ENCODE measurements at regions not wholly inside any gene's neighbourhood (a gene's known extent, or its start where the extent isn't known, plus 50 kb on each side); places are given as distances from the start of the nearest gene placed in this dataset.

DNA sequence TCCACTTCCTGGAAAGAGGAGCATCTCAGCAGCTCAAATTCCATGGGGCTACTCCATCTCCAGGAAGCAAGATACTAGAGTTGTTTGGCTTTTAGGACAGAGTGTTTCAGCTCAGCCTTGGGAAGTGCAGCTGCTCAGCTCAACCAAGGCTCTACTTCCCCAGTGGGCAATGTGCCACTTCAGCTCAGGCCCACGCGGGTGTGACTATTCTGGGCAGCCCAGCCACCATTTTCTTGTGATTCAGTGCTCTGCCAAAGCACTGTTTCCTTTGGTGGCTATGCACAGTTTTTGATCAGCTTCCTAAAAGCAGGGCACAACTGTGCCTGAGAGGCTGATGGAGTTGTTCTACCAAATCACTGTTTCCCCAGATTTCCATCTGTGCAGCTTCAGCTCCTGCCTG is 1104.9 kb upstream of the TMPRSS15 start:
- no peaks in the 10 kb centered on the region for H3K36me3 ChIP-seq
- no peak for TF ChIP-seq CTCF (IDR thresholded peaks at IDR 0.05)
- H3K4me3 ChIP-seq, result no peak overlapping the region
- H3K4me1 ChIP-seq, result no peaks in the 10 kb centered on the region
- ATAC-seq, result no peak
- H3K9me3 ChIP-seq, result no peaks in the 10 kb centered on the region
- no peak for DNase-seq
- H3K27ac ChIP-seq, result no peak overlapping the region
- intact Hi-C loops (cut with DNase I), result no loop called here
- H3K27me3 ChIP-seq, result no peaks in the 10 kb centered on the region

DNA sequence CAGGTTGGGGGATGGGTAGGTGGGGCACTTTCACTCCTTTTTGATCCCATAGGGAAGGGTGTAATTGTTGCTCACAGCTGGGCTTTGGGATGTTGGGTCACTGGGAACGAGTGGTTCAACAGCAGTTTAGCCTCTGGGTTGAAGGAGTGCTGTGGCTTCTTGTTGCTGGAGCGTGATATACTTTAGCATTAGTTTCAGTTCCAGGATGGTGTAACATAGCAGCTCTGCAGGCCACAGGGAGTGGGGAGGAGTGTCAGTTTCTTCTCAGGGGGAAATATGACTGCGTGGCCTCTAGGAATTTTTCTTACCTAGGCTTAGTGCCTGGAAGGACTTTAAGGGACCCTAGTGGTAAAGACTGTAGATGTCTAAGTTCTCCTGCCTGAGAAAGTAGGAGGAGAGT is 1105.3 kb upstream of the TMPRSS15 start:
- ATAC-seq (no peak), DNase-seq (no peak)
- no peak for TF ChIP-seq CTCF (IDR thresholded peaks at IDR 0.05)
- H3K27me3 ChIP-seq, result no peaks in the 10 kb centered on the region
- intact Hi-C loops (cut with DNase I), result no loop called here
- no peak overlapping the region for H3K4me3 ChIP-seq
- no peaks in the 10 kb centered on the region for H3K4me1 ChIP-seq
- H3K36me3 ChIP-seq, result no peaks in the 10 kb centered on the region
- H3K9me3 ChIP-seq, result no peaks in the 10 kb centered on the region
- no peak overlapping the region for H3K27ac ChIP-seq

- no peaks in the 10 kb centered on the region for H3K4me1 ChIP-seq
- H3K36me3 ChIP-seq, result no peaks in the 10 kb centered on the region
- H3K27ac ChIP-seq, result no peak overlapping the region
- no peak overlapping the region for H3K4me3 ChIP-seq
- TF ChIP-seq CTCF (IDR thresholded peaks at IDR 0.05), result no peak
- H3K9me3 ChIP-seq, result no peaks in the 10 kb centered on the region
- intact Hi-C loops (cut with DNase I), result no loop called here
- no peaks in the 10 kb centered on the region for H3K27me3 ChIP-seq
- ATAC-seq, result no peak
- DNase-seq, result no peak
Observed at GRCh38 chr21:19510057-19510456, 1106.5 kb upstream of the TMPRSS15 start.

GRCh38 chr21:19510653-19511052 is 1107.1 kb upstream of the TMPRSS15 start:
- Histone ChIP-seq H3K36me3 (no peaks in the 10 kb centered on the region), H3K27ac (no peak overlapping the region), H3K4me3 (no peak overlapping the region), H3K27me3 (no peaks in the 10 kb centered on the region), H3K9me3 (no peaks in the 10 kb centered on the region), H3K4me1 (no peaks in the 10 kb centered on the region)
- TF ChIP-seq CTCF (IDR thresholded peaks at IDR 0.05), result no peak
- DNase-seq (no peak), ATAC-seq (no peak)
- intact Hi-C loops (cut with DNase I), result no loop called here

DNA sequence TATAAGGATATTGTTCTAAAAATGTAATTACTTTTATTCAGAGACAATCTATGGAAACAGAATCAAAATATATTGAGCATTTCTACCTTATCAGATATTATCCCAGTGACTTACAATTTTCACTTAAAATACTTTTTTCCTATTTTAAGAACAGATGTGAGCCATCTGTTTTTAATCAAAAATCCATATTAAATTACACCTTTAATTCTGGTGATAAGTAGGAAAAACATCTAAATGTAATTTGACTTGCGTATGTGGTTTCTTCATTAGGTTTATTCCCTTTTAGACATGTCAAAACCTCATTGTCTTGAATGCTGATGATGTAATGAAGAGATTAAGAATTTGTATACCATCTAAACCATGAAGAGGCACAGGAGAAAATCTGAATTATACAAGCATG is 1118.8 kb upstream of the TMPRSS15 start:
- Histone ChIP-seq H3K4me1 (no peaks in the 10 kb centered on the region), H3K9me3 (no peaks in the 10 kb centered on the region), H3K27me3 (no peaks in the 10 kb centered on the region), H3K36me3 (no peaks in the 10 kb centered on the region), H3K4me3 (no peak overlapping the region), H3K27ac (no peak overlapping the region)
- no peak for ATAC-seq
- intact Hi-C loops (cut with DNase I), result no loop called here
- DNase-seq, result no peak
- TF ChIP-seq CTCF (IDR thresholded peaks at IDR 0.05), result no peak

DNA sequence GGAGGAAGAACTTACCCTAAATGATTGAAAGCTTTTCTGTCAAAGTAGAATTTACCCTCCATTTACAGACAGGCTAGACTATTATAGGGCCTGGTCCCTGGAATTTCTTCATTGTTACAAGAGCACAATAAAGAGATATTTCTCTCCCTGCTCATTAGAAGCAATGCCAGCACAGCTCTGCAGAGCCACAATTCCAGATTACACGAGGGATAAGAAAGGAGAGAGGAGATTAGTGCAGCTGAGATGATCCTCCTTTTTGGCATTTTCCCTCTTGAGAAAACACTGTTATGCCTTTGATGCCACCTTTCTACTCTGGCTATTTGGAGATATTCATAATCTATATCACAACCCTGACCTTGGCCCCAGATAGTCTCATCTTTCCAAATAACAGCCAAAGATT is 1119.5 kb upstream of the TMPRSS15 start:
- H3K4me3 ChIP-seq, result no peak overlapping the region
- H3K27ac ChIP-seq, result no peak overlapping the region
- ATAC-seq, result no peak
- no peaks in the 10 kb centered on the region for H3K27me3 ChIP-seq
- TF ChIP-seq CTCF (IDR thresholded peaks at IDR 0.05), result no peak
- DNase-seq, result no peak
- H3K4me1 ChIP-seq, result no peaks in the 10 kb centered on the region
- no peaks in the 10 kb centered on the region for H3K9me3 ChIP-seq
- intact Hi-C loops (cut with DNase I), result no loop called here
- H3K36me3 ChIP-seq, result no peaks in the 10 kb centered on the region
